ENCODE measurements at regions not wholly inside any gene's neighbourhood (a gene's known extent, or its start where the extent isn't known, plus 50 kb on each side); places are given as distances from the start of the nearest gene placed in this dataset.
A peak's percentile ranks its signal among the peaks of the same experiment; 100 is the strongest.
"Not testable (repeated sequence)": the region's sequence is repeated elsewhere in the genome, so short reads cannot be mapped to it uniquely, and the experiment has no call there.

GRCh38 chr6:94845742-94846141 is 731.6 kb upstream of the MANEA start:
- no peak overlapping the region for H3K4me3 ChIP-seq (ENCODE audit: low read depth, low read length)
- no peak for TF ChIP-seq CTCF (IDR thresholded peaks at IDR 0.05; ENCODE audit: insufficient read depth, low read depth, low read length, missing control alignments)
- DNase-seq (ENCODE audit: low read depth) = no peak

- DNase-seq (ENCODE audit: low read depth) = no peak
These were observed 742.1 kb upstream of the MANEA start for GRCh38 chr6:94835264-94835663.

GRCh38 chr6:94813806-94814205 is 763.5 kb upstream of the MANEA start:
- H3K4me3 ChIP-seq (ENCODE audit: low read depth, low read length) = no peak overlapping the region
- TF ChIP-seq CTCF (IDR thresholded peaks at IDR 0.05; ENCODE audit: insufficient read depth, low read depth, low read length, missing control alignments) = no peak
- DNase-seq (ENCODE audit: low read depth) = no peak

More at GRCh38 chr6:94835264-94835663, 742.1 kb upstream of the MANEA start:
- TF ChIP-seq CTCF (IDR thresholded peaks at IDR 0.05; ENCODE audit: insufficient read depth, low read depth, low read length, missing control alignments) = no peak
- H3K4me3 ChIP-seq (ENCODE audit: low read depth, low read length) = no peak overlapping the region

- H3K4me3 ChIP-seq (ENCODE audit: low read depth, low read length) = no peak overlapping the region
- DNase-seq (ENCODE audit: low read depth) = no peak
- TF ChIP-seq CTCF (IDR thresholded peaks at IDR 0.05; ENCODE audit: insufficient read depth, low read depth, low read length, missing control alignments) = no peak
These were observed 776.0 kb upstream of the MANEA start for GRCh38 chr6:94801344-94801743.

DNA sequence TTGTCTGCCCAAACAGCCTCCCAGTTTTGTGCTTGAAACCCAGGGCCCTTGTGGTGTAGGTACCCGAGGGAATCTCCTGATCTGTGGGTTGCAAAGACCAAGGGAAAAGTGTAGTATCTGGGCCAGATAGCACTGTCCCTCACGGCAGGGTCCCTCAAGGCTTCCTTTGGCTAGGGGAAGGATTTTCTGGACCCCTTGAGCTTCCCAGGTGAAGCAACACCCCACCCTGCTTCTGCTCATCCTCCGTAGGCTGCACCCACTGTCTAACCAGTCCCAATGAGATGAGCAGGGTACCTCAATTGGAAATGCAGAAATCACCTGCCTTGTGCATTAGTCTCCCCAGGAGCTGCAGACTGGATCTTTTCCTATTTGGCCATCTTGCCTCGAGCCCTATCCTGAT is 791.8 kb upstream of the MANEA start:
- no peak overlapping the region for H3K4me3 ChIP-seq (ENCODE audit: low read depth, low read length)
- no peak for TF ChIP-seq CTCF (IDR thresholded peaks at IDR 0.05; ENCODE audit: insufficient read depth, low read depth, low read length, missing control alignments)
- no peak for DNase-seq (ENCODE audit: low read depth)

- not testable (repeated sequence) for H3K4me3 ChIP-seq (ENCODE audit: low read depth, low read length)
- DNase-seq (ENCODE audit: low read depth) = peak; percentile 9
These were observed 792.3 kb upstream of the MANEA start for GRCh38 chr6:94785081-94785480.

- H3K4me3 ChIP-seq (ENCODE audit: low read depth, low read length) = no peak overlapping the region
- DNase-seq (ENCODE audit: low read depth) = no peak
- TF ChIP-seq CTCF (IDR thresholded peaks at IDR 0.05; ENCODE audit: insufficient read depth, low read depth, low read length, missing control alignments) = no peak
These were observed 808.1 kb upstream of the MANEA start for GRCh38 chr6:94769197-94769596.
